ENCODE measurements at regions not wholly inside any gene's neighbourhood (a gene's known extent, or its start where the extent isn't known, plus 50 kb on each side); places are given as distances from the start of the nearest gene placed in this dataset.

GRCh38 chr1:80164150-80164549 lies 1157.6 kb upstream of the ADGRL4 start:
- TF ChIP-seq CTCF (conservative IDR thresholded peaks at IDR 0.05), result peak; percentile 41
- Mint-ChIP-seq H3K9me3 (peaks cover 7% of the 10 kb centered on the region), H3K36me3 (ENCODE audit: low read depth) (no peaks in the 10 kb centered on the region), H3K27ac (ENCODE audit: unreplicated experiment) (no peak overlapping the region), H3K27me3 (ENCODE audit: low read depth) (no peaks in the 10 kb centered on the region), H3K4me1 (peaks cover 11% of the 10 kb centered on the region), H3K4me3 (no peak overlapping the region)
- no peak for DNase-seq (ENCODE audit: low read depth, low spot score)

GRCh38 chr1:80163686-80164085 lies 1157.2 kb upstream of the ADGRL4 start:
- Mint-ChIP-seq H3K27me3 (ENCODE audit: low read depth) (no peaks in the 10 kb centered on the region), H3K4me3 (no peak overlapping the region), H3K9me3 (peaks cover 7% of the 10 kb centered on the region), H3K4me1 (peaks cover 11% of the 10 kb centered on the region), H3K27ac (ENCODE audit: unreplicated experiment) (no peak overlapping the region), H3K36me3 (ENCODE audit: low read depth) (no peaks in the 10 kb centered on the region)
- no peak for DNase-seq (ENCODE audit: low read depth, low spot score)
- no peak for TF ChIP-seq CTCF (conservative IDR thresholded peaks at IDR 0.05)

- Mint-ChIP-seq H3K27ac (ENCODE audit: unreplicated experiment) (no peak overlapping the region), H3K4me3 (no peak overlapping the region), H3K4me1 (peaks cover 15% of the 10 kb centered on the region), H3K9me3 (peaks cover 7% of the 10 kb centered on the region), H3K36me3 (ENCODE audit: low read depth) (no peaks in the 10 kb centered on the region), H3K27me3 (ENCODE audit: low read depth) (no peaks in the 10 kb centered on the region)
- no peak for DNase-seq (ENCODE audit: low read depth, low spot score)
- no peak for TF ChIP-seq CTCF (conservative IDR thresholded peaks at IDR 0.05)
Measured at GRCh38 chr1:80158771-80159170, 1152.2 kb upstream of the ADGRL4 start.

GRCh38 chr1:80158266-80158665 lies 1151.7 kb upstream of the ADGRL4 start:
- H3K4me1 Mint-ChIP-seq, result peaks cover 11% of the 10 kb centered on the region
- no peak for TF ChIP-seq CTCF (conservative IDR thresholded peaks at IDR 0.05)
- peaks cover 7% of the 10 kb centered on the region for H3K9me3 Mint-ChIP-seq
- no peaks in the 10 kb centered on the region for H3K27me3 Mint-ChIP-seq (ENCODE audit: low read depth)
- no peak for DNase-seq (ENCODE audit: low read depth, low spot score)
- H3K36me3 Mint-ChIP-seq (ENCODE audit: low read depth), result peaks cover under 1% of the 10 kb centered on the region
- no peak overlapping the region for H3K27ac Mint-ChIP-seq (ENCODE audit: unreplicated experiment)
- no peak overlapping the region for H3K4me3 Mint-ChIP-seq

GRCh38 chr1:80155371-80155770 lies 1148.8 kb upstream of the ADGRL4 start:
- DNase-seq (ENCODE audit: low read depth, low spot score), result no peak
- H3K4me3 Mint-ChIP-seq, result no peak overlapping the region

More at GRCh38 chr1:80155371-80155770, 1148.8 kb upstream of the ADGRL4 start:
- Mint-ChIP-seq H3K27me3 (ENCODE audit: low read depth) (no peaks in the 10 kb centered on the region), H3K9me3 (peaks cover 8% of the 10 kb centered on the region), H3K4me1 (peaks cover 8% of the 10 kb centered on the region), H3K27ac (ENCODE audit: unreplicated experiment) (peak overlapping the region; percentile 71), H3K36me3 (ENCODE audit: low read depth) (peaks cover 8% of the 10 kb centered on the region)
- TF ChIP-seq CTCF (conservative IDR thresholded peaks at IDR 0.05), result peak; percentile 46
